Neural progenitor cell (in vitro differentiated cells): ENCODE measurements at regions not wholly inside any gene's neighbourhood (a gene's known extent, or its start where the extent isn't known, plus 50 kb on each side); places are given as distances from the start of the nearest gene placed in this dataset.

Experiments
- CTCF ChIP-seq: fragments of 200-600 bp; sonication (generic); IDR thresholded peaks from 2 replicates; pipeline ENCODE4 v1.5.1; 2017; ENCODE audit warnings: antibody characterized with exemption, mild to moderate bottlenecking
- EZH2 ChIP-seq: fragments of 200-600 bp; sonication (generic); IDR thresholded peaks from 2 replicates; pipeline ENCODE4 v1.6.1; 2017; ENCODE audit warnings: antibody characterized with exemption, mild to moderate bottlenecking, moderate library complexity

DNA sequence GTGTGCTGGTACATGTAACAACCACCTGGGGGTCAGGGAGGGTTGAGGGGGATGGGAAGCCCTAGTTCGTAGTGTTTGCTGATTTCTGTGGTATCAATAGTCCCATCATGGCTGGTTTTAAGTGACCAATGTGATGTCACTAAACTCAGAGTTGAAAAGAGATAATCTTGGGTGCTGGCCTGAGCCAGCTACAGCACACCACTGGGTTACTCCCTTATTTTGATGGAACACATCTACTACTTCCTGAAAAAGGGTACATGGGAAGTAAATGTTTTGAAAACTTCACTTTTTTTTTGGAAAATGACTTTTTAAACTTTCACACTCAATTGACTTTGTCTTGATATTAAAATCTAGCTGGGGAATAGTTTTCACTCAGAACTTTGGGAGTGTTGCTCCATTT lies 87.0 kb upstream of the CXCR4 start:
- TF ChIP-seq CTCF (no peak), EZH2 (no peak)
